Fibroblast of villous mesenchyme (primary cell): ENCODE measurements at regions not wholly inside any gene's neighbourhood (a gene's known extent, or its start where the extent isn't known, plus 50 kb on each side); places are given as distances from the start of the nearest gene placed in this dataset.

Source experiments
- DNase-seq: peaks from one replicate; pipeline ENCODE4 v3.0.0-alpha.2; 2010; ENCODE audit warnings: low read depth
- H3K4me3 ChIP-seq: 2 replicates; pipeline ENCODE4 v1.5.1; 2011; ENCODE audit warnings: low read depth, mild to moderate bottlenecking, low read length
- TF ChIP-seq, protein P1 (sequence below): IDR thresholded peaks from 2 replicates; pipeline ENCODE4 v1.5.1; 2012; ENCODE audit warnings: low read depth, mild to moderate bottlenecking, low read length; ENCODE audit not compliant: insufficient read depth

- TF ChIP-seq, protein P1, sequence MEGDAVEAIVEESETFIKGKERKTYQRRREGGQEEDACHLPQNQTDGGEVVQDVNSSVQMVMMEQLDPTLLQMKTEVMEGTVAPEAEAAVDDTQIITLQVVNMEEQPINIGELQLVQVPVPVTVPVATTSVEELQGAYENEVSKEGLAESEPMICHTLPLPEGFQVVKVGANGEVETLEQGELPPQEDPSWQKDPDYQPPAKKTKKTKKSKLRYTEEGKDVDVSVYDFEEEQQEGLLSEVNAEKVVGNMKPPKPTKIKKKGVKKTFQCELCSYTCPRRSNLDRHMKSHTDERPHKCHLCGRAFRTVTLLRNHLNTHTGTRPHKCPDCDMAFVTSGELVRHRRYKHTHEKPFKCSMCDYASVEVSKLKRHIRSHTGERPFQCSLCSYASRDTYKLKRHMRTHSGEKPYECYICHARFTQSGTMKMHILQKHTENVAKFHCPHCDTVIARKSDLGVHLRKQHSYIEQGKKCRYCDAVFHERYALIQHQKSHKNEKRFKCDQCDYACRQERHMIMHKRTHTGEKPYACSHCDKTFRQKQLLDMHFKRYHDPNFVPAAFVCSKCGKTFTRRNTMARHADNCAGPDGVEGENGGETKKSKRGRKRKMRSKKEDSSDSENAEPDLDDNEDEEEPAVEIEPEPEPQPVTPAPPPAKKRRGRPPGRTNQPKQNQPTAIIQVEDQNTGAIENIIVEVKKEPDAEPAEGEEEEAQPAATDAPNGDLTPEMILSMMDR: no peak
- no peak overlapping the region for H3K4me3 ChIP-seq
- DNase-seq: no peak
Measured at GRCh38 chr13:68026077-68026476, 795.9 kb upstream of the PCDH9 start.

DNA sequence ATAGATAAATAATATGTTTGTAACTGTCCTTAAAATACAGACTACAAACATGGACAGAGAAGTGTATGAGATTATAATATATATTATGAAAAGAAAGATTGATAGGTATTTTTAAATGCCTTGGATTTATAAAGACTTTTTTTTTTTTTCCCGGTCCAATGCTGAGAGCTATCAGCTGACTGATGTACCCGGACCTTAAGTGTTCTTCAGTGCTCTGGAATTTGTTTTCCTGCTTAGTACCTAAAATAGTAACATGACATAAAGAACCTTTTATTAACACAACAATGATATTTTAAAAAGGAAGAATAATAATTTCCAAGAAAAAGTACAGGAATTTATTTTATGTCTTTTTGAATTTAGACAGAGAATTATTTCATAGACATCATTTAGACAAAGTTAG is 795.5 kb upstream of the PCDH9 start:
- no peak overlapping the region for H3K4me3 ChIP-seq
- TF ChIP-seq, protein P1: no peak
- no peak for DNase-seq

- TF ChIP-seq, protein P1: no peak
- no peak overlapping the region for H3K4me3 ChIP-seq
- no peak for DNase-seq
Measured at GRCh38 chr13:68023838-68024581, 793.9 kb upstream of the PCDH9 start.

GRCh38 chr13:68019901-68020300 is 789.8 kb upstream of the PCDH9 start:
- no peak overlapping the region for H3K4me3 ChIP-seq
- TF ChIP-seq, protein P1: no peak
- DNase-seq: no peak

DNA sequence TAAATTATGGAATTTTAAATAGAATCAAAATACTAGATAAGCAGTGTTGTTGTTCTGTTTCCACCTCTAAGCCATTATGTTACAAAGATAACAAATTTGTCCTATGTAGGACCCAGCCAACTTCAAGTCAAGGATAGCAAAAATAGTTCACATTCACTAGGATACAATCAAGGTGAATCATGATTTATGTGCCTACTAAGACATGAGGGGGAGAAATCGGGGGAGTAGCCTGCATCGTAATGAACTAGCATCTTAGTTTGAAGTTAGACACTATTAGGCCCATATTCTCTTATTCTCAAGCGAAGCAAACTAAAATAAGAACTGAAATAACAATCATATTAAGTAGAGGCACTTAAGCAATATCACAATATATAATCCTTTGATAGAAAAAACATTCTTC is 779.4 kb upstream of the PCDH9 start:
- H3K4me3 ChIP-seq: no peak overlapping the region
- no peak for DNase-seq
- TF ChIP-seq, protein P1: no peak

DNA sequence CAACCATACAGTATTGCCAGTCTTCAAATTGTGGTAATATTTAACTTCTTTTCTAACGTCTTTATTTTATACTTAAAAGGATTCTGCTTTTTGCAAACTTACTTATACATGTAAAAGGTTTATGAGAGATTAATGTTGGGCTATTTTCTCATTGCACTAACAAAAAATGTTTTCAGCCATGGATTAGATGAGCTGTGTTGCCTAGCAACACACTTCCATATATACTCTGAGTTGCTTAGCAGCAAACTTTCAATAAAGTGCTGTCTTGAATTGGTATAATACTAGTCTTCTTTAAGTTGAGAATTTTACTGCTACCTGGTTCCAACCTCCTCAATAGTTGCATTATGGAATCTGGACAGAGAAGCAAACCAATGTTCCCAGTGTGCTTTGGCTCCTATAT is 777.4 kb upstream of the PCDH9 start:
- no peak overlapping the region for H3K4me3 ChIP-seq
- DNase-seq: no peak
- TF ChIP-seq, protein P1: no peak

DNA sequence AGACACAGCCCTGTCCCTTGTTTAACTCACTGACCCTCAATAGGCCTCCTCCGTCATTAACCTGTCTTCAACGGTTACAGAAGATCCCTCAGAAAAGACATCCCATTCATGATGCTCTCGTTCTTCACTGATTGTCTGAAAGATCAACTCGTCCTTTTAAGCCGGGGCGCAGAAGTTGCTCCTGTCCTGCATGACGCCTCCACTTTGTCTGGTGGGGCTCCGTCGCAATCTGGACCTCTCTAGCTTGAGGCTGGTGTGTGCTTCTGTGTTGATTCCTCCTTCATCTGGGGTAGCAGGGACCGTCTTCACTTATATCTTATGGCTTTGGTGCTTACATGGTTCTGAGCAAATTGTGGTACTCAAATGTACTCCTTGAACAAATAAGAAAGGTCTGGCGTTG is 766.0 kb upstream of the PCDH9 start:
- TF ChIP-seq, protein P1: no peak
- no peak for DNase-seq
- no peak overlapping the region for H3K4me3 ChIP-seq
